Esophagus muscularis mucosa (tissue), 4 donors: ENCODE measurements at regions not wholly inside any gene's neighbourhood (a gene's known extent, or its start where the extent isn't known, plus 50 kb on each side); places are given as distances from the start of the nearest gene placed in this dataset.

Source experiments
- DNase-seq: peaks from one replicate; pipeline ENCODE4 v3.0.0-alpha.2; 2017; ENCODE audit errors: extremely low spot score
- H3K27ac ChIP-seq, 4 donors: fragments of 200-600 bp; sonication (generic); replicated peaks in 1 of 4; 1 replicate in 3 of 4; 2 replicates in 1 of 4; pipeline ENCODE4 v1.5.1; 2016 to 2019; ENCODE audit warnings: mild to moderate bottlenecking in 1 of 4
- H3K27me3 ChIP-seq, 4 donors: fragments of 200-600 bp; sonication (generic); one replicate each; pipeline versions ENCODE4 v1.5.1 to v1.6.0; 2016 to 2019
- H3K36me3 ChIP-seq, 4 donors: fragments of 200-600 bp; sonication (generic); one replicate each; pipeline ENCODE4 v1.5.1; 2016 to 2019
- H3K4me1 ChIP-seq, 4 donors: fragments of 200-600 bp; sonication (generic); one replicate each; pipeline ENCODE4 v1.5.1; 2016 to 2019
- H3K4me3 ChIP-seq, 4 donors: fragments of 200-600 bp; sonication (generic); 1 replicate in 2 of 4; 2 replicates in 2 of 4; pipeline ENCODE4 v1.5.1; 2016 to 2019; ENCODE audit warnings: mild to moderate bottlenecking in 4 of 4, moderate library complexity in 1 of 4
- H3K9me3 ChIP-seq, 4 donors: fragments of 200-600 bp; sonication (generic); 1 replicate in 3 of 4; 2 replicates in 1 of 4; pipeline ENCODE4 v1.5.1; 2016 to 2019
- EP300 ChIP-seq: sonication (generic); formaldehyde crosslinking; IDR thresholded peaks from one replicate; pipeline ENCODE4 v1.6.1; 2017; ENCODE audit warnings: antibody characterized with exemption
- POLR2A ChIP-seq: fragments of 450-650 bp; IDR thresholded peaks from one replicate; pipeline ENCODE4 v1.6.1; 2017; ENCODE audit warnings: antibody characterized with exemption, moderate library complexity, mild to moderate bottlenecking, low read depth
- POLR2AphosphoS5 ChIP-seq, 2 donors: sonication (generic); formaldehyde crosslinking; IDR thresholded peaks; one replicate each; pipeline ENCODE4 v1.6.1; 2017; ENCODE audit warnings: antibody characterized with exemption in 2 of 2
- WGBS: methylation state at CpG from one replicate; pipeline ENCODE4 v1.1.5; 2018; 5-methylcytosine and 5-hydroxymethylcytosine counted together
- intact Hi-C: fragments of 100-400 bp; cut with DNase I; formaldehyde crosslinking; loops from one replicate; pipeline ENCODE4 v1.15.1; 2023
- TF ChIP-seq, protein P1 (sequence below), 3 experiments: fragments of 200-600 bp in 2 of 3; fragments of 450-650 bp in 1 of 3; sonication (generic) in 2 of 3; IDR thresholded peaks; one replicate each; pipeline ENCODE4 v1.5.1; 2017 to 2019; ENCODE audit warnings: antibody characterized with exemption in 3 of 3, mild to moderate bottlenecking in 2 of 3, moderate library complexity in 1 of 3

- Histone ChIP-seq H3K27me3 (no peaks in the 10 kb centered on the region), H3K9me3 (no peaks in the 10 kb centered on the region), H3K4me3 (no peak overlapping the region), H3K4me1 (no peaks in the 10 kb centered on the region), H3K36me3 (no peaks in the 10 kb centered on the region), H3K27ac (no peak overlapping the region)
- TF ChIP-seq, protein P1, sequence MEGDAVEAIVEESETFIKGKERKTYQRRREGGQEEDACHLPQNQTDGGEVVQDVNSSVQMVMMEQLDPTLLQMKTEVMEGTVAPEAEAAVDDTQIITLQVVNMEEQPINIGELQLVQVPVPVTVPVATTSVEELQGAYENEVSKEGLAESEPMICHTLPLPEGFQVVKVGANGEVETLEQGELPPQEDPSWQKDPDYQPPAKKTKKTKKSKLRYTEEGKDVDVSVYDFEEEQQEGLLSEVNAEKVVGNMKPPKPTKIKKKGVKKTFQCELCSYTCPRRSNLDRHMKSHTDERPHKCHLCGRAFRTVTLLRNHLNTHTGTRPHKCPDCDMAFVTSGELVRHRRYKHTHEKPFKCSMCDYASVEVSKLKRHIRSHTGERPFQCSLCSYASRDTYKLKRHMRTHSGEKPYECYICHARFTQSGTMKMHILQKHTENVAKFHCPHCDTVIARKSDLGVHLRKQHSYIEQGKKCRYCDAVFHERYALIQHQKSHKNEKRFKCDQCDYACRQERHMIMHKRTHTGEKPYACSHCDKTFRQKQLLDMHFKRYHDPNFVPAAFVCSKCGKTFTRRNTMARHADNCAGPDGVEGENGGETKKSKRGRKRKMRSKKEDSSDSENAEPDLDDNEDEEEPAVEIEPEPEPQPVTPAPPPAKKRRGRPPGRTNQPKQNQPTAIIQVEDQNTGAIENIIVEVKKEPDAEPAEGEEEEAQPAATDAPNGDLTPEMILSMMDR (IDR thresholded peaks at IDR 0.05): no peak
- TF ChIP-seq POLR2AphosphoS5 (IDR thresholded peaks at IDR 0.05) (no peak), EP300 (no peak), POLR2A (no peak)
- no peak for DNase-seq
- intact Hi-C loops: no loop called here
- WGBS: 89% methylated on average over 1 of the region's 1 CpG
Observed at GRCh38 chr18:67913040-67913439, 396.5 kb upstream of the DSEL start.

- no peak for TF ChIP-seq POLR2AphosphoS5 (IDR thresholded peaks at IDR 0.05)
- H3K36me3 ChIP-seq: no peaks in the 10 kb centered on the region
- no peak for DNase-seq
- WGBS: 76% methylated on average over 5 of the region's 5 CpGs
- no peak overlapping the region for H3K4me3 ChIP-seq
- H3K27ac ChIP-seq: no peak overlapping the region
- intact Hi-C loops: no loop called here
- H3K4me1 ChIP-seq: no peaks in the 10 kb centered on the region
- H3K27me3 ChIP-seq: no peaks in the 10 kb centered on the region
- no peaks in the 10 kb centered on the region for H3K9me3 ChIP-seq
Observed at GRCh38 chr18:67901573-67901972, 385.1 kb upstream of the DSEL start.

DNA sequence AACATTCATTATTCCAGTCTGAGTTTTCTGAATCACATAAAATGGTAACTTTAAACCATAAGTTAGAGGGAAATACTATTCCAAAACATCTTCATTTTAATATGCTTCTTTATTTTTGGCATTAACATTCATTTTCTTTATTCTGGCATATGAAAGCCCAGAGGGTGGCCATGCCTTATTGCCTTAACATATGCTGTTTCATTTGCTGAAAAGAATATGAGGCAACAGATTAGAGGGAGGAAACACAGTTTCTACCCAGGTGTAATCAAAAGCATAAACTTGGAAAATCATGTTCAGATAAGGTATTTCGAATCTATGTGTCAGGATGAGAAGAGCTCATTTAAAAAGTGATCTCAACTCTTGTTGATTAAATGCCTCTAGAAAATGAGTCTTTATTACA lies 379.9 kb upstream of the DSEL start:
- Histone ChIP-seq H3K9me3 (no peaks in the 10 kb centered on the region), H3K27ac (no peak overlapping the region), H3K4me1 (no peaks in the 10 kb centered on the region), H3K27me3 (no peaks in the 10 kb centered on the region), H3K4me3 (no peak overlapping the region), H3K36me3 (no peaks in the 10 kb centered on the region)
- TF ChIP-seq, protein P1 (IDR thresholded peaks at IDR 0.05): no peak
- no peak for TF ChIP-seq POLR2A
- no peak for TF ChIP-seq EP300
- no peak for TF ChIP-seq POLR2AphosphoS5 (IDR thresholded peaks at IDR 0.05)
- no peak for DNase-seq
- intact Hi-C loops: no loop called here
- 74% methylated on average over 1 of the region's 1 CpG for WGBS

DNA sequence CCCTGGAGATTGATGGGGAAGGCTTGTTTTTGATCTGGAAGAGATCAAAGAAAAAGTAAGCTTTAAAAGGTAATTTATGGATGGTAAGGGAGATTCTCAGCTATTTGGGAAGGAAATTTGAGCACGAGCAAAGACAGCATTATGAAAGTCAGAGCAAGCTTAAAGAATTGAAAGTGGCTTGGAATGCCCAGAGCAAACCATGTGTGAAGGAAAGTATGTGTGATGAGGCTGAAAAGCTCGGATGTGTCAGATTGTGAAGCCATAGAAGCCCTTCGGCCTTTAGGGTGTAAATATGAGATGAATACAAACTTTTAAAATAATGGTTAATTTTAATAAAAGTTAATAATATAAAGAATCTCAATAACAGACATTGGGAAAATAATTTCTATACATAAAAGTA lies 377.4 kb upstream of the DSEL start:
- Histone ChIP-seq H3K4me3 (no peak overlapping the region), H3K27me3 (no peaks in the 10 kb centered on the region), H3K4me1 (no peaks in the 10 kb centered on the region), H3K27ac (no peak overlapping the region), H3K36me3 (no peaks in the 10 kb centered on the region), H3K9me3 (no peaks in the 10 kb centered on the region)
- 71% methylated on average over 3 of the region's 3 CpGs for WGBS
- intact Hi-C loops: no loop called here
- DNase-seq: no peak
- no peak for TF ChIP-seq EP300
- TF ChIP-seq POLR2AphosphoS5 (IDR thresholded peaks at IDR 0.05): no peak

DNA sequence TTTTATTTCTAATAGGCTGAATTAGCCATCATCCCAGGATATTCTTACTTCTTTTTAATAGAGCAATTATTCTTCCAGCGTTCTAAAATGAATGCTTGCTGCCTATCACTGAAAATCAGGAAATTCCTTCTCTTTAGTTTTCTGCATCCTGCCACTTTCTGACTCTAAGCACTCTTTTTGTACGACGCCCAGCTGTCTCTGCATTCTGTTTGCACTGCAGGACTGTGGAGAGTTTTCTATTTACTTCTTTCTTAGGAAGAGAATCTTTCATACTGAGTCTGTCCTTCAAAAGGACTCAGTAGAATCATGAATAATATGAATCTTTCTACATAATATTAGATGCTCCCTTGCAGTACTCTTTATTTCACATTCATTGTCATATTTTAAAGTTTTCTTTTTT lies 360.4 kb upstream of the DSEL start:
- H3K36me3 ChIP-seq: no peaks in the 10 kb centered on the region
- H3K27ac ChIP-seq: no peak overlapping the region
- no peak for DNase-seq
- no peaks in the 10 kb centered on the region for H3K27me3 ChIP-seq
- H3K9me3 ChIP-seq: no peaks in the 10 kb centered on the region
- WGBS: 54% methylated on average over 3 of the region's 3 CpGs
- H3K4me3 ChIP-seq: no peak overlapping the region
- intact Hi-C loops: no loop called here
- TF ChIP-seq, protein P1 (IDR thresholded peaks at IDR 0.05): no peak
- TF ChIP-seq POLR2AphosphoS5 (IDR thresholded peaks at IDR 0.05): no peak
- no peak for TF ChIP-seq POLR2A
- no peak for TF ChIP-seq EP300
- no peaks in the 10 kb centered on the region for H3K4me1 ChIP-seq

- intact Hi-C loops: no loop called here
- H3K27ac ChIP-seq: no peak overlapping the region
- H3K36me3 ChIP-seq: no peaks in the 10 kb centered on the region
- H3K4me3 ChIP-seq: no peak overlapping the region
- no peaks in the 10 kb centered on the region for H3K27me3 ChIP-seq
- no peaks in the 10 kb centered on the region for H3K9me3 ChIP-seq
- H3K4me1 ChIP-seq: no peaks in the 10 kb centered on the region
- WGBS: 100% methylated on average over 1 of the region's 1 CpG
- TF ChIP-seq, protein P1 (IDR thresholded peaks at IDR 0.05): no peak
- no peak for TF ChIP-seq EP300
- no peak for TF ChIP-seq POLR2AphosphoS5 (IDR thresholded peaks at IDR 0.05)
- TF ChIP-seq POLR2A: no peak
- DNase-seq: no peak
Observed at GRCh38 chr18:67875944-67876343, 359.4 kb upstream of the DSEL start.
